ENCODE measurements at regions not wholly inside any gene's neighbourhood (a gene's known extent, or its start where the extent isn't known, plus 50 kb on each side); places are given as distances from the start of the nearest gene placed in this dataset.
A peak's percentile ranks its signal among the peaks of the same experiment; 100 is the strongest.

DNA sequence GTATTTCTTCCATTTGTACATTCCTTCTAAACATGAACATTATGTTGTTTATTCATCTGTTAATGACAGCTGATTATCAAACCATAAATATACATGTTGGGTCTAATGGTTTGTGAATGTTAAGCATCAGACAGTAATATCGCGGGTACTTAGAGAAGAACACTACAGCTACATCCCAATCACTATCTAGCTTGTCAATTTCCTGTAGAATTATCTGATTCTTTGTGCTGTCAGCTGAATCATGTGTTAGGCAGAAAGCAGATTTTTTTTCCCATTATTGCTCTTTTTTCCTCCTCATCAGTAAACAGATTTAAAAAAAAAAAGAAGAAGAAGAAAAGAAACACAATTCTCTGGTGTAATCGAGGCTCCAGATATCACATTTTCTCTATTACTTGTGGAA, 183.6 kb upstream of the CTBP2 start:
- DNase-seq (ENCODE audit: low spot score), result no peak

DNA sequence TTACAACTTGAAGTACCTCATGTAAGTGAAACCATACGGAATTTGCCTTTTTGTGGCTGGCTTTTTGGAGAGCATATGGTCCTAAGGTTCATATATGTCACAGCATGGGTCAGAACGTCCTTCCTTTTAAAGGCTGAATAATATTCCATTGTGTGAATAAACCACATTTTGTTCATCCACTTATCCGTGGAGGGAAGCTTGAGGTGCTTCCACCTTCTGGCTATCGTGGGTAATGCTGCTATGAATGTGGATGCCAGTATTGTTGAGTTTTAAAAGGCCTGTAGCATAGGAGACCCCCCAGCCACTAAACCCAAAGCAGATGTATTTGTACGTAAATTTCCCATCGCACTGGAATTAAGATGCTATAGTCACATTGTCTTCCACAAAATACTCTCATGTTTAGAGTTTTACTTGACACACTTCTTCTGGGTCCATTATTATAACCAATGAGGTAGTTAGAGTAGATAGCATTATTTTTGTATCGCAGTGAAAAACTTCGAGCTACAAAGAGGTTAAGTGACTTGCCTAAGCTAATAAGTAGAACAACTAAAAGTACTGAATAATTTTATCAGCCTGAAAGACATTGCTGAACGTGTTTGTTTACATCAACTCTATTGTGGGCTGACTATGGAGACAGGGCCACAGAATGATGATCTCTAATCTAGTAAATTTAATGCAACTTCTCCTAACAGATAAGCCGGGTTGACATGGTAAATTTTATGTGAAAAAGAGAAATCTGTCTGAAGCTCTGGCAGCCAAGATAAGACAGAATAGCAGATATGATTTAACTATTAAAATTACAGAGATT, 183.0 kb upstream of the CTBP2 start:
- DNase-seq (ENCODE audit: low spot score), result no peak

DNA sequence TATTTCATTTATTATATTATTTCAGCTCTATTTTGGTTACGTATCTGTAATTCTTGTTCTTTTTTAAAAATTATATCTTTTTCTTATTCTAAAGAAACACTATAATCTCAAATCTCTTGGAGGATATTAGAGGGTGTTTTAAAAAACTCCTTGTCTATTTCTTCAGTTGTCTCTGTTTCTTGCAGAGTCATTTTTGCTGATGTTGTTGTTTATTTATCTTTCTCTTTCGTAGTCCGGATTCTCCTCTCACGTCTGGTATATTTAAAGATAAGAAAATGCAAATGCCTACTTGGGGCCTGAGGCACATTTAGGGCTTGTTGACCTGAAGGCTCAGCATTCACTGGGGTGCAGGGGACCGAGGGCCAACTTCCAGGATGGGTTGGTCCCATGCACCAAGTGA, 181.2 kb upstream of the CTBP2 start:
- DNase-seq (ENCODE audit: low spot score), result no peak

DNA sequence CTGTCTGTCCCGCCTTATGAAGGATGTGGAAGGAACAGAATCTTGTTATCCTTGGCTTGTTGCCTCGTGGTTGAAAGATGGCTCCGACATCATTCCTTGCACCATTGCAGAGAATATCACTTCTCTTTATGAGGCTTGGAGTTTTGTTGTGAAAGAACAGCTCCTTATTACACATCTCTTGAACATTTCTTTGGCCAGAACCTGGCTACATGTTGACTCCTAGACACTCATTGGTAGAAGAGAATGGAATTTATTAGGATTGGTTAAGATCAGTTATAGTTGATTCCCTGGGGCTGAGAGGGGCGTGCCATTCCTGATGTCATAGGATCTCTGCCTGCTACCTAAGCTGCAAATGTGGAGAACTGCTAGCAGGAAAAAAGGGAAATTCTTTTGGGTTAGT, 180.5 kb upstream of the CTBP2 start:
- no peak for DNase-seq (ENCODE audit: low spot score)

DNA sequence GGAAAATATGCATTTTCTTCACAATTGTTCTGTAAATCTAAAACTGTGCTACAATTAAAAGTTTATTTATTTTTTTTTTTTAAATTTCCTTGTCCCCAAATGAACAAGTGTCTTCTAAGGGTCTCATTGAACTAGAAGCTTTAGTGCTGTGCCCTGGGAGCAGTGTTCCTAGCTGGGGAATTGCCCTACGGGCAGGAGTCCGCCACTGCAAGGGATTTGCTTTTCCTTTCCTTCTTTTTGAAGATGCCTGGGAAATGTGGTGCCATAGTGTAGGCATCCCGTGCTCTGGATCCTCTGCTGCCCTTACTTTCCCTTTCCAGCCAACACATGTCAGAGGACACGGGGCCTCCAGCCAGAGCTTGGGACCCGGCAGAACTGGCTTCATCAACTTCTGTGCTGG, 177.1 kb upstream of the CTBP2 start:
- no peak for DNase-seq (ENCODE audit: low spot score)

DNA sequence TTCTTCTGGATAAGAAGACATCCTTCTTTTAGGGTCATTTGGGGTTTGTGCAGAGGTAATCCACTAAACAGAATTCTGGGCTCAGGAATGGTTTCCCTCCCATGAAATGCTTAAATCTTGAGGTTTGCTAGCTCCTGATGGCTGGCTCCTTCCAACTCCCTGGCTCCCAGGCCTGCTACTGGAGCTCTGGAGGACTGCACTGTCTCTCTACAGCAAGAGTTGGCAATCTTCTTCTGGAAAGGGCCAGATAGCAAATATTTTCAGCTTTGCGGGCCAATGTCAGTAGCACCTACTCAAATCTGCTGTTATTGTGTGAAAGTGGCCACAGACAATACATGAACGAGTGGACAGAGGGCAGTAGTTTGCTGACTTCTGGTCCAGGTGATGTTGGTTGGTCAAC, 174.2 kb upstream of the CTBP2 start:
- no peak for DNase-seq (ENCODE audit: low spot score)

DNA sequence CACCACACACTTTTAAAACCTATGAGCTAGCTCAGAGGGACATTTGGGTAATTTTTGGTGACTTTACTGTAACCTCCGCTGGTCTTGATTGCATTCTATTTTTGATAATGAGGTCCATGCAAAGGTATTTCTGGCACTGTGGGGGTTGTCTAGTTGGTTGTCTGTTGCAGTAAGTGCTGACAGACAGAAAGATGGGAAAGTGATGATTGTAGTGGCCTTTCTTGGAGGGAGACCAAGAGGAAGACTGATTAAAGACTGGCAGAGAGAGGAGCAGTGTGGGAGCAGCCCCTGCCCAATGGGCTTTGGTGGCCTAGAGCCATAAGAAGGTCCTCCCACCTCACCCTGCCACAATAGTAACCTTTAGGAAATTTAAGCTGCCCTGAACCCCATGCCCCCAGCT, 173.4 kb upstream of the CTBP2 start:
- no peak for DNase-seq (ENCODE audit: low spot score)

DNA sequence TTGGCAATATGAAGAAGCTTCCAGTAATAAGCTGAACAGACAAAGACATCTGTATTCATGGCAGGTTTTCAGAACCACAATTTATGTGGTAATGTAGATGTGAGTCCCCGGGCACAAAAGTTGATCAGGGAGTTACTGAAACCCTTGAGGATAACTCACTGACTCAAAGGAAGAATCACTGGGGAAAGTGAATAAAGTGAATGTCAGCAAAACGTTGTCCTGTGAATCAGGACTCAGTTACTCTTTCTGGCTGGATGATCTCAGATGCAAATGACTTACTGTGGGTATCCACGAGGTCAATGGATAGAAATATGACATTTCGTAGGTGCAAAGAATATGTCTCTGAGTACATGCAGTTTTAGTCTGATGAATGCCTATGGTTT, 172.8 kb upstream of the CTBP2 start:
- no peak for DNase-seq (ENCODE audit: low spot score)

DNA sequence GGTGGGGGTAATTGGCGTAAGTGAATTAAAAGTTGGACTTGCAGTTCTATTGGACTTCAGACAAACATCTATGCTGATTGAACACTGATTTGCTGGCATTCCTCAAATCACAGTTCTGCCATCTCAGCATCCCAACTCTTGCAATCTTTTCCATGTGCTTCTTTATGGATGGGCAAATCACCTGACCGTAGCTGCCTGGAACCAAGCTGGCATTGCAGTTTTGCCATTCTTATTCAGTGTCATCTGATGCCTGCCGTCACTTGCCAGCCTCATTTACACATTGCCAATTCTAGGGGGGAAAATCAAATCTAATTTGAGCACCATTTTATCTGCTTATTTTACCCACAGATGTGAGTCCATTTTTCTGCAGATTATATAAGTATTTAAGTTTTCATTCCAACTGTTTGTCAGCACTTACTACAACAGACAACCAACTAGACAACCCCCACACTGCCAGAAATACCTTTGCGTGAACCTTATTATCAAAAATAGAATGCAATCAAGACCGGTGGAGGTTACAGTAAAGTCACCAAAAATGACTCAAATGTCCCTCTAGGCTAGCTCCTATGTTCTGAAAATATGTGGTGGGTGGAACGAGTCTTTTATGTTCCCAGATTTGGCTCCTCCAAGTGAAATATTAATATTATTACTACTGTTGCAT, 172.3 kb upstream of the CTBP2 start:
- DNase-seq (ENCODE audit: low spot score), result no peak

DNA sequence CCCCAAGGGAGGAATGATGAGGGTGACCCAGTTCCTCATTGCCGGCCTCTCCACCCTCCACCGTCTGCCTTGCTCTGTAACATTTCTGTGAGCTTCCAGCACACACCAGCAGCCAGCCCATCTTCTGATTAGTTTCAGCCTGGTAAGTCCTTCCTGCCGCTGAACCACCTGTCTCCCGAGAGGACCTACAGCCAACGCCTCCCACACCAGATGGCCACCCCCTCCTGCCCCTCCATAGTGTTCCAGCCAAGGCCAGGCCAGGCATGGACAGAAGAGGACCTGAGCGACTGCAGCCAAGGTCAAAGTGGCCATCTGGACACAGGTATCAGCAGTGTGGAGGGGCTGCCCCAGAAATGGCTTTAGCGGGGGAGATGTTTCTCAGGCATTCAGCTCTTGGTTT, 170.7 kb upstream of the CTBP2 start:
- DNase-seq (ENCODE audit: low spot score), result no peak

DNA sequence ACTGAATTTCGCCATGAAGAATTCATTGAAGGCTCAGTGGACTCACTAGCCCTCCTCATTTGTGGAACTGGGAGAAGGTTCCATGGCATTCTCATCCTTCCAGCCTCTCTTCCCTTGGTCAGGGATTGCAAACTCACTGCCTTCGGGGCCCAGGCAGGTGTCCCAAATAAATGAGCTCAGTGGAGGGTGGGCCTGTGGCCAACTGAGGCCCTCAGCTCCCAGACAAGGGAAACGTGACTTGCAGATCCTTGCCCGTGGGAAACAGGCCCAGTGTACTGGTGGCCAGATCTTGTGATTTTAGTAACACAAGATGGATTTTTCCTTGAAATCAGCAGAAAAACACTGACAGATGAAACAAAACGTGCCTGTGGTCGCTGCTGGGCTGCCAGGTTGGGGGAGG, 168.7 kb upstream of the CTBP2 start:
- no peak for DNase-seq (ENCODE audit: low spot score)

DNA sequence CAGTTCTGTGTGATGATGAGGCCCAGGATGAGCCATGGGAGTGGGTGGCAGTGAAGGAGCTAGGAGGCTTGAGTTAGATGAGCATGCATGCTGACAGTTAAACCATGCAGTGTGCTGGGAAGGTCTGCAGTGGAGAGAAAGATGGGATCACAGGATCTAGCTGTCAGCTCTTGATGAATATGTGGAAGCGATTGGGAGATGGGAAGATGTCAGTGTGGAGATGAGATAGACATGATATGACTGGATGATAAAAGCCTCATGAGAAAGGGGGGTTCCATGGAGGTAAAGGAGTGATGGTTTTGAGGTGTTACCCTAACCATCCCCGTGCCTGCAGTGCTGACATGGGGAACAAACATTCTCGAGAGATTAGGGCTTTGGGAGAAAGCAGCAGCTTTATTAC, 165.0 kb upstream of the CTBP2 start:
- DNase-seq (ENCODE audit: low spot score), result no peak

DNA sequence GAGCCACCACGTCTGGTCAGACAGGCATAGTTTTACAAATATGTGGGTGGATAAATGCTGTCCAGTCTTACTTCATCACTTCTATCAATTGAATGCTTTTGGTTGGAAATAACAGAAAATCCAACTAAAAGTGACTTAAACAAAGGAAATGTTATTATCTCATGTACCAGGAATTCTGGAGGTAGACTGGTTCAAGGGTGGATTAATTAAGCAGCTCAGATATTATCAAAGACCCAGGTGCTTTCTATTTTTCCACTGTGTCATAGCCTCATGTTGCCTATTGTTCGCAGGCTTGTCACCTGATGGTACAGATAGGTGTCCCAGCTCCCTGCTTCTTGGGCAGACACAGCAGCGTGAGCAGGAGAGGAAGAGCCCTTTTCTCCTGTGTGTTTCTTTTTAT, 156.1 kb upstream of the CTBP2 start:
- no peak for DNase-seq (ENCODE audit: low spot score)

DNA sequence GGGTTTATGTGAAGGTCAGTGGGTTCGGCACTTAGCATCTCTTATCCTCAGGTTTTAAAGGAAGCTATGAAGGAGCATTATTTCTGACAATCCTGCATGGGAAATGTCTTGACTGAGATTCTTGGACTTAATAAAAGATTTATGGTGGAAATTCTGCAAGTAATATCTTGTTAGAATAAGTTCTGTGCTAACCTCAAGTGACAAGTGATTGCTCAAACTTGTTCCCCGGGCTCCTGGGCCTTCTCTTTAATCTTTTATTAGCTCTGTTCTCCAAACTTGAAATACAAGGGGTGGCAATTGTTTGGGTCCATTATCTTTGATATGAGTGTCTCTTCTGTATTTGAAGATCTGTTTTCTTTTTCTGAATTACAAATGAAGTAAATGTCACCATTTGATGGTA, 140.6 kb upstream of the CTBP2 start:
- DNase-seq (ENCODE audit: low spot score), result no peak

DNA sequence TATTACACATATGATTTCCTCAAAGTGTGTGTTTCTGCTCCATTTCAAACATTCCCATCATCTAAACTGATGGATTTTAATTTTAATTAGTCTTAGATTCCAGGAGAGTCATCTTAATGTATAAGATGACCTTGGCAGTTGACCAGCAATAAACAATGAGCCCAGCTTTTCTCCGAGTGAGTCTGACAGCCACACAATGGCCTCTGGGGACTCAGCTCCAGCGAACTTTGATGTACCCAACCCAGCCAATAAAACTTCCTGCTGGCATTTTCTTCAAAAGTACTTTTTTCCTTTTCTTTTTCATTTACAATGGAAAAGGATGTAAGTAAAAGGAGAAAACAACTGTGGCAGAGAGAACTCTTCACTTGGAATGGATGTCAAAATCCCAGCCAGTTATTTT, 139.1 kb upstream of the CTBP2 start:
- no peak for DNase-seq (ENCODE audit: low spot score)

DNA sequence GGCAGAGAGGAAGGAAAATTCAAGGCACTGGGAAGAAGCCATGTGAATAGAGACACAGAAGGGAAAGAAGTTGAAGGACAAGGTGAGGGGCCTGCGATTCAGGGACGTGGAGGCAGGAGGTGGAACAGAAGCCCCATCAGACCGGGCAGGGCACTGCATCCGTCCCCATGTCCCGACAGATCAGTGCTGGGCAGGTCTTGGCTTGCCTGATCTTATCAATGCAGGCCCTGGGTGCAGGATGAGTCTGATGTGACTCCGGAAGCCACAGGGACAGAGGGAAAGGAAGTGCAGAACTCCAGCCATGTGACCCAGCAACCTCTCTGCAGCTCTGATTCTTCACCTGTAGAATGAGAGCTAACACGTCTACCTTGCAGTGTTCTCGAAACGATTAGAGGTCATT, 136.2 kb upstream of the CTBP2 start:
- DNase-seq (ENCODE audit: low spot score), result no peak

DNA sequence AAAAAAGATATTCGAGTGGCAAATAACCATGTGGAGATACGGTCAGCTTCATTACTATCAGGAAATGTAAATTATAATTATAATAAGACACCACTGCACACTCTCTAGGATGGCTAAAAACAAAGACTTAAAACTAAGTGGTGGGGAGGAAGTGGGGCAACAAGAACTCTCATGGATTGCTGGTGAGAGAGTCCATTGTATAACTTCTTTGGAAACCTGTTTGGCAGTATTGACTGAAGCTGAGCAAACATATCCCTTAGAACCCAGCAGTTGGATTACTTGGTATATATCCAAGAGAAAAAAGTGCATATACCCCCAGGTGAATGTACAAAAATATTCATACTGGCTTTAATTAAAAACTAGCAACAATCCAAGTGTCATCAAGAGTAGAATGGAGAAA, 133.7 kb upstream of the CTBP2 start:
- no peak for DNase-seq (ENCODE audit: low spot score)

DNA sequence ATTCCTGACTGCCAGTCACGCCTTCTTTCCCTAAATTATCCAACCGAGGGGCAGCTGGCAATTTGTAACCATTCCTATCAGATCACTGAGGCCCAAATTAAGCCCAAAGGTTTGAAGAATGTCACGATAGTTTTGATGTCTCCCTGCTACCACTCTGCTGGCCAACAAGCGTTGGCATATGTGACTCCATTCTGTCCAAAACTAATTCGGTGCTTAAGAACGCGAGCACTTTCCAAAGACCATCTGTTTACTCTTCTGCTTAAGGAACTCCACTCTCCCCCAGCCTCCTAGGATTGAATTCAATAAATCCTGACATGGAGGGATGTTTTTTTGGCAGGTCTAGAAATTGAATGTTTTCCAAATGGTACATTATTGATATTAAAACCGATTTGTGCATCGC, 131.5 kb upstream of the CTBP2 start:
- no peak for DNase-seq (ENCODE audit: low spot score)

DNA sequence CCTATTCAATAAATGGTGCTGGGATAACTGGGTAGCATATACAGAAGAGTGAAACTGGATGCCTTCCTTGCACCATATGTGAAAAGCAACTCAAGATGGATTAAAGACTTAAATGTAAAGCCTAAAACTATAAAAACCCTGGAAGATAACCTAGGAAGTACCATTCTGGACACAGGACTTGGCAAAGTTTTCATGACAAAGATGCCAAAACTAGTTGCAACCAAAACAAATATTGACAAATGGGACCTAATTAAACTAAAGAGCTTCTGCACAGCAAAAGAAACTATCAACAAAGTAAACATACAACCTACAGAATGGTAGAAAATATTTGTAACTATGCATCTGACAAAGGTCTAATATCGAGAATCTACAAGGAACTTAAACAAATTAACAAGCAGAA, 129.1 kb upstream of the CTBP2 start:
- no peak for DNase-seq (ENCODE audit: low spot score)

DNA sequence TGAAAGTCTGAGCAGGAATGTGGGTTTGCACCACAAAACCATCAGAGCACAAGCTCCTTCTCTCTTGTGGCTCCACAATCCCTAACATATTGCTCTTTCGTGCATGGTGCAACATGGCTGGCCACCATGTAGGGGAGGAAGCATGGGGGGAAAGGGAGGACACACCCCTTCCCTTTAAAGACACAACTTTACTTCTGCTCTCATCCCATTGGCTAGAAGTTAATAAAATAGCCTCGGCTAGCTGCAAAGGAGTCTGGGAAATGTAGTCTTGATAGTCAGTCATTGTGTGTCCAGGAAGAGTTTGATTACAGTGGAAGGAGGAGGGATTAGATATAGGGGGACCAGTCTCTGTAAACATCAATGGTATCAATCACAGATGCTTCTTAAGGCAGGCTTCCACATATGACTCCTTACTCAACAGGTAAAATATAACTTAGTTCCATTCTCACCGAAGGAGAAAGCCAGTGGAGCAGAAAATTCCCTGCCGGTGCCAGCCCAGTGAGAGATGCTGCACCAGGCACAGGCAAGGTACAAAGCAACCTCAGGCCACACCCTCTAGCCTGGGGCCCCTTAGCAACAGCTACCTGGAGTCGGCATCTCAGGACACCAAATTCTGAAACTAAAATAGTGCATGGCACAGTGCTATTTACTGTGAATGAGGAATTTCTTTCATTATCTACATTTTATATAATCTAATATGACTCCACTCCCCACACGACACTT, 124.7 kb upstream of the CTBP2 start:
- no peak for DNase-seq (ENCODE audit: low spot score)

DNA sequence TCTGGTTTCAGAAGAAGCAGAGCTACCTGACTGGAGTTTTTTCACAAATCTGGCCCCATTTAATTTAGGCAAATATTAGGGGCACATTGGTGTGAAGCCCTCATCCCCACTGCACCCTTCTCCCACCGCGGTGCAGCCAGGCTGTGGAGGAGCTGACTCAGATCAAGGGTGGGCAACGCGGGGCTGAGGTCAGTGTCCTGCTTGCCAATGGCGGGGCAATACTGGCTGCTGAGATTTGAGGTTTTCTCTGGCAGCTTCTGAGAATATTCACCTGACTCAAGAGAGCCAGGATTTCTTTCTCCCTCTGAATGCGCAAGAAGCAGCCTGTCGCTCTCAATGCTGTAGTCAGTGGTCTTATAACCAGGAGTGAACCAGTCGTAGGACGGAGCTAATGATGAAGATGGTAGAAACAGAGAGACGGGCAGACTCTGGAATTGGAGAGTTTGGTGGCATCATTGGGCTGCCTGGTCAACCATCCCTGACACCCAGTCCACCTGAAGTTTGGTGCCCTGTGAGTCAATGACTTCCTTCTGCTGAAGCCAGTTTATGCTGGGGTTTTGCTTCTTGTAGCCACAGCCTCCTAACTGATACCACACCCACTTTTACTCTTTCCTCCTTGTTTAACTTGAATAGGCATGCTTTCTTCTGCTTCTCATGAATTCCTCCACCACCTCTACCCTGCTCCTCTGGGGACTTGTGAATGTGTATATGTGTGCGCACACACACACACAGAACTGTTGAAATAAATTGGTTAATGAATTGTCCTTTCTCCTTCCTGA, 123.7 kb upstream of the CTBP2 start:
- no peak for DNase-seq (ENCODE audit: low spot score)

DNA sequence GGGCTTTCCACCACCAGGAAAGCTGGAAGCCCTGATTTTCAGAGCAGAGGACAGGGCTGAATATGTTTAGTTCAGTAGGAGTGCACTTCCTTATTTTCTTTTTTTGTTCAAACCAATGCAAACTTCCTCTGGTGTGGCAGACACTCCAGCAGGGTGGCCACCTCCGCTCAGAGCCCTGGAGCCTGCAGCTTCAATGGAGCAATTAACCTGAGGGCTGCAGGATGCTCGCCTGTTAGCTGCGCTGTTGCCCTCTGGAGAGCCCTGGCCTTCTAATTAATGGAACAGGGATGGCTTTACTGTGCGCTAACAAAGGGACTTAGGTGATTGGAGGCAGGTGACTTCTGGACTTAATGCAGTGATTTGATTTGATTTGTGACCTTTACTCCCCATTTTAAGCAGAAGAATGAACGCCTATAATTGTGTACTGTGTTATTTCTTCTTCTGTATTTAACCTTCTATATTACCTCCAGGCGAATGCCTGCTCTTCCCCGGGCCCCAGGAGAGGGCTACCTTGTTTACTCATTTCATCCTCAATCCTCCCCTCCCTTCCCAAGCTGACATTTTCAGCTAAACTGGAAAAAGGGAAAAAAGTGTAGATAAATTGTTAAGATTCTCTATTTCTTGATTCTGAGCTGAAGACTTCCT, 123.0 kb upstream of the CTBP2 start:
- DNase-seq (ENCODE audit: low spot score), result peak; percentile 14

Measured in mucosa of gallbladder (tissue), 1 donor.